ENCODE measurements at regions not wholly inside any gene's neighbourhood (a gene's known extent, or its start where the extent isn't known, plus 50 kb on each side); places are given as distances from the start of the nearest gene placed in this dataset.

DNA sequence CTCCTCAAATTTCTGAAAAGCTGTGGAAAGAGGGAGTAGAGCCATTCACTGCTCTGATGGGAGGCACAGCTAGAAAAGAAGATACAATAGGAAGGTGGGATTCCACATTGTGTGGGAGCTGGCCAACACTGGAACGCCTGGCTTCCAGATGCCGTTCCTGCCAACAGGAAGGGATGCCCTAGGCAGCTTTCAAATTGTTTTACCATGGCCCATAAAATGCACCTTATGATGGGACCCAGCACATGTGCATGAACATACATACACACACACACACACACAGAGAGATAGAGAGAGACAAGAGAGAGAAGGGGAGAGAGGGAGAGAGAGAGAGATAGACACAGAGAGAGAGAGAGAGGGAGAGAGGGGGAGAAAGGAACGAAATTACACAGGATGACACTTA, 86.1 kb upstream of the BZW1 start:
- intact Hi-C loops (cut with DNase I; ENCODE audit: low total_unique reads) = no loop called here
- no peak for TF ChIP-seq POLR2A (IDR thresholded peaks at IDR 0.05)
- TF ChIP-seq, protein P1, sequence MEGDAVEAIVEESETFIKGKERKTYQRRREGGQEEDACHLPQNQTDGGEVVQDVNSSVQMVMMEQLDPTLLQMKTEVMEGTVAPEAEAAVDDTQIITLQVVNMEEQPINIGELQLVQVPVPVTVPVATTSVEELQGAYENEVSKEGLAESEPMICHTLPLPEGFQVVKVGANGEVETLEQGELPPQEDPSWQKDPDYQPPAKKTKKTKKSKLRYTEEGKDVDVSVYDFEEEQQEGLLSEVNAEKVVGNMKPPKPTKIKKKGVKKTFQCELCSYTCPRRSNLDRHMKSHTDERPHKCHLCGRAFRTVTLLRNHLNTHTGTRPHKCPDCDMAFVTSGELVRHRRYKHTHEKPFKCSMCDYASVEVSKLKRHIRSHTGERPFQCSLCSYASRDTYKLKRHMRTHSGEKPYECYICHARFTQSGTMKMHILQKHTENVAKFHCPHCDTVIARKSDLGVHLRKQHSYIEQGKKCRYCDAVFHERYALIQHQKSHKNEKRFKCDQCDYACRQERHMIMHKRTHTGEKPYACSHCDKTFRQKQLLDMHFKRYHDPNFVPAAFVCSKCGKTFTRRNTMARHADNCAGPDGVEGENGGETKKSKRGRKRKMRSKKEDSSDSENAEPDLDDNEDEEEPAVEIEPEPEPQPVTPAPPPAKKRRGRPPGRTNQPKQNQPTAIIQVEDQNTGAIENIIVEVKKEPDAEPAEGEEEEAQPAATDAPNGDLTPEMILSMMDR (IDR thresholded peaks at IDR 0.05) = no peak
- no peak overlapping the region for H3K27ac ChIP-seq
- no peak for DNase-seq
- no peaks in the 10 kb centered on the region for H3K27me3 ChIP-seq
- H3K9me3 ChIP-seq = no peaks in the 10 kb centered on the region
- no peaks in the 10 kb centered on the region for H3K36me3 ChIP-seq
- H3K4me1 ChIP-seq = no peaks in the 10 kb centered on the region
- no peak overlapping the region for H3K4me3 ChIP-seq

DNA sequence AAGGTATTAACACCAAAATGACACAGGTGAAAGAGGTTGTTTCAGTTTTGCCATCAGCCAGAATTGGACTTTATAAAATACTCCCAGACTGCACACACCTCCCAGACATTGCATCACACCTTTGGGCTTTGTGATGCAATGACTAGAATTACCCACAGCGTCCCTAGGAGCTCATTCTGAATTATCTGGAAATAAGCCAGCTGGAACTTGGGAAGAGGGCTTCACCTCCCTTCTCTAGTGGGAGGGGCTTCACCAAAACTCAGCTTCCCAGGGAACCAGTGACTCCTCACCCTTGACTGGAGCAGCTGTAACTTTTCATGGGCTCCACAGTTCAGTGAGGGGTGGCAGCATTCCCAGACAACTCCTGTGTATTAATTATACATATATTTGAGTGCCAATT, 83.1 kb upstream of the BZW1 start:
- H3K27ac ChIP-seq = no peak overlapping the region
- H3K27me3 ChIP-seq = no peaks in the 10 kb centered on the region
- H3K4me3 ChIP-seq = no peak overlapping the region
- DNase-seq = no peak
- no peaks in the 10 kb centered on the region for H3K4me1 ChIP-seq
- intact Hi-C loops (cut with DNase I; ENCODE audit: low total_unique reads) = no loop called here
- H3K9me3 ChIP-seq = no peaks in the 10 kb centered on the region
- no peaks in the 10 kb centered on the region for H3K36me3 ChIP-seq
- TF ChIP-seq, protein P1 (IDR thresholded peaks at IDR 0.05) = no peak
- TF ChIP-seq POLR2A (IDR thresholded peaks at IDR 0.05) = no peak

DNA sequence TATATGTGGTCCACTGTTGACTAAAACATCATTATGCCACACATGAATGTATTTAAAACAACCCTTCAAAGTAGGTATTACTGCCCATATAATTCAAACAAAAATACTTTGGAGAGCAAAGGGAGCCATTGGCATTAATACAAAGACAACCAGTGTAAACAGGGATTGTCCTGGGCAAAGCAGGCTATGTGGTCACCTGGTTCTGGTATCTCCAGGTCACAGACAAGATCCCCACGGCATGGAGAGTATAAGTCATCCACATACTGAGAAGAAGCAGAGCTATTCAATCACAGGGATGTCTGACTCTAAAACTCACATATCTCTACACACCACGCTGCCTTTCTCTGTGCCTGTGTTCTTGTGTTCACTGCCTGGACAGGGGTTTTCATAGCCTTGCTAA, 81.4 kb upstream of the BZW1 start:
- H3K9me3 ChIP-seq = no peaks in the 10 kb centered on the region
- intact Hi-C loops (cut with DNase I; ENCODE audit: low total_unique reads) = no loop called here
- H3K4me3 ChIP-seq = no peak overlapping the region
- DNase-seq = no peak
- TF ChIP-seq POLR2A (IDR thresholded peaks at IDR 0.05) = no peak
- TF ChIP-seq, protein P1 (IDR thresholded peaks at IDR 0.05) = no peak
- H3K27ac ChIP-seq = no peak overlapping the region
- H3K27me3 ChIP-seq = no peaks in the 10 kb centered on the region
- H3K36me3 ChIP-seq = no peaks in the 10 kb centered on the region
- no peaks in the 10 kb centered on the region for H3K4me1 ChIP-seq

DNA sequence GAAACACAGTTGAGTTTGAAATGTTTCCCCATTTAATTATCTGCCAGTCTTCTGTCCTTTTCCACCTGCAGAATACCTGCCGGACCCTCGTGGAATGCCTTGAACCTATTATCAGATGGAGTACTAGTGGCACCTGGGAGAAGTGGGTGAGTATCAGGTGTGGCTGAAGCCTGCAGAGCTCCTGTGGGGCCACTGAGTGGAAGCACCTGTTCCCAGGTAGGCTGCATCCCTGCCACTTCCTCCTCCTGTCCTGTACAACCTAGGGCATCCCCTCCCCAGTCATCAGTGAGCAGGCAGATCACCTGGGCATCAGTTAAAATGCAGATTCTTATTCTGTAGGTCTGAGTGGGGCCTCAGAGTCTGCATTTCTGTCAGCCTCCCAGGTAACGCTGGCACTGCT, 80.8 kb upstream of the BZW1 start:
- no peaks in the 10 kb centered on the region for H3K4me1 ChIP-seq
- no peak overlapping the region for H3K27ac ChIP-seq
- intact Hi-C loops (cut with DNase I; ENCODE audit: low total_unique reads) = no loop called here
- H3K27me3 ChIP-seq = no peaks in the 10 kb centered on the region
- H3K9me3 ChIP-seq = no peaks in the 10 kb centered on the region
- no peaks in the 10 kb centered on the region for H3K36me3 ChIP-seq
- no peak overlapping the region for H3K4me3 ChIP-seq
- TF ChIP-seq, protein P1 (IDR thresholded peaks at IDR 0.05) = no peak
- TF ChIP-seq POLR2A (IDR thresholded peaks at IDR 0.05) = no peak
- DNase-seq = no peak

DNA sequence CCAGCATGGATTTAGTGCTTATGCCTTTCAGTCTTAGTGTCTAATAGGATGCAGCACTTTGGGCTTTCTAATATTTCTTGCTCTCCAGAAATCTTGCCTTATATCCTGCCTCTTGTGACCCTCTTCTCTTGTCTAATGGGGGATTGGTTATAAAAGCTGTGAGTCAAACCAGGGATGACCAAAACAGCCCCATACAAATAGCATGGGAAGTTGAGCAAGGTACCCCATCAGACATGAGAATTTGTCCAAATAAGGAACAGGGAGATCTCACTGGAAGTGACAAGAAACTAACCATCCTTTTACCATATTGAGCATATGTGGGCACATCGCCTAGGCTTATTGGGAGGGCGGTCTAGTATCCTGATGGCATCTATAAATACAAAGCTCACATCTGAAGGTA, 78.8 kb upstream of the BZW1 start:
- H3K4me3 ChIP-seq = no peak overlapping the region
- no peak for TF ChIP-seq POLR2A (IDR thresholded peaks at IDR 0.05)
- TF ChIP-seq, protein P1 (IDR thresholded peaks at IDR 0.05) = no peak
- intact Hi-C loops (cut with DNase I; ENCODE audit: low total_unique reads) = no loop called here

More for the DNA sequence above, 78.8 kb upstream of the BZW1 start:
- no peak for DNase-seq
- H3K36me3 ChIP-seq = no peaks in the 10 kb centered on the region
- no peak overlapping the region for H3K27ac ChIP-seq
- H3K9me3 ChIP-seq = no peaks in the 10 kb centered on the region
- no peaks in the 10 kb centered on the region for H3K4me1 ChIP-seq
- H3K27me3 ChIP-seq = no peaks in the 10 kb centered on the region

Data from uterus (tissue), 3 donors.